ENCODE measurements at regions not wholly inside any gene's neighbourhood (a gene's known extent, or its start where the extent isn't known, plus 50 kb on each side); places are given as distances from the start of the nearest gene placed in this dataset.

GRCh38 chr9:106052166-106052565 lies 357.8 kb downstream of the TMEM38B start:
- no peak for TF ChIP-seq CTCF (IDR thresholded peaks at IDR 0.05; ENCODE audit: insufficient read depth, missing control alignments)
- FAIRE-seq (no peak), DNase-seq (ENCODE audit: insufficient read length, low spot score) (no peak)

- no peak for TF ChIP-seq CTCF (IDR thresholded peaks at IDR 0.05; ENCODE audit: insufficient read depth, missing control alignments)
- DNase-seq (ENCODE audit: insufficient read length, low spot score), result no peak
- FAIRE-seq, result no peak
Measured at GRCh38 chr9:106052735-106053134, 358.4 kb downstream of the TMEM38B start.

GRCh38 chr9:106056328-106056727 lies 362.0 kb downstream of the TMEM38B start:
- TF ChIP-seq CTCF (IDR thresholded peaks at IDR 0.05; ENCODE audit: insufficient read depth, missing control alignments), result no peak
- FAIRE-seq, result no peak
- DNase-seq (ENCODE audit: insufficient read length, low spot score), result no peak

GRCh38 chr9:106058460-106058859 lies 364.1 kb downstream of the TMEM38B start:
- DNase-seq (ENCODE audit: insufficient read length, low spot score), result no peak
- FAIRE-seq, result no peak
- no peak for TF ChIP-seq CTCF (IDR thresholded peaks at IDR 0.05; ENCODE audit: insufficient read depth, missing control alignments)

GRCh38 chr9:106059886-106060285 lies 365.5 kb downstream of the TMEM38B start:
- FAIRE-seq (no peak), DNase-seq (ENCODE audit: insufficient read length, low spot score) (no peak)
- no peak for TF ChIP-seq CTCF (IDR thresholded peaks at IDR 0.05; ENCODE audit: insufficient read depth, missing control alignments)

GRCh38 chr9:106060885-106061284 lies 366.5 kb downstream of the TMEM38B start:
- TF ChIP-seq CTCF (IDR thresholded peaks at IDR 0.05; ENCODE audit: insufficient read depth, missing control alignments), result no peak
- no peak for DNase-seq (ENCODE audit: insufficient read length, low spot score)
- FAIRE-seq, result no peak

- FAIRE-seq, result no peak
- no peak for TF ChIP-seq CTCF (IDR thresholded peaks at IDR 0.05; ENCODE audit: insufficient read depth, missing control alignments)
- DNase-seq (ENCODE audit: insufficient read length, low spot score), result no peak
Measured at GRCh38 chr9:106062250-106062649, 367.9 kb downstream of the TMEM38B start.
